GM23338 (cell line): ENCODE measurements at regions not wholly inside any gene's neighbourhood (a gene's known extent, or its start where the extent isn't known, plus 50 kb on each side); places are given as distances from the start of the nearest gene placed in this dataset.

Source experiments
- CTCF ChIP-seq, 2 experiments: fragments of 200-600 bp in 1 of 2; sonication (generic) in 1 of 2; conservative IDR thresholded peaks; 2 replicates each; pipeline versions ENCODE4 v1.5.1 to v1.6.1; 2016 to 2017; ENCODE audit warnings: antibody characterized with exemption in 2 of 2, low read depth in 2 of 2, mild to moderate bottlenecking in 2 of 2, moderate library complexity in 1 of 2
- EZH2 ChIP-seq: fragments of 200-600 bp; sonication (generic); IDR thresholded peaks from one replicate; pipeline ENCODE4 v1.8.0; 2017; ENCODE audit warnings: antibody characterized with exemption, mild to moderate bottlenecking, low read depth; ENCODE audit not compliant: unreplicated experiment
- REST ChIP-seq: IDR thresholded peaks from one replicate; pipeline ENCODE4 v1.6.1; 2018; ENCODE audit warnings: antibody characterized with exemption; ENCODE audit not compliant: unreplicated experiment
- STAT1 ChIP-seq: IDR thresholded peaks from one replicate; pipeline ENCODE4 v1.6.1; 2016; ENCODE audit warnings: antibody characterized with exemption; ENCODE audit not compliant: unreplicated experiment

GRCh38 chr13:56720841-56721240, 419.9 kb upstream of the PRR20A start:
- TF ChIP-seq REST: no peak
- TF ChIP-seq CTCF (conservative IDR thresholded peaks at IDR 0.05; ENCODE audit: low read depth in 2 of 2): no peak
- no peak for TF ChIP-seq EZH2
- TF ChIP-seq STAT1: no peak
